GM18858 (cell line): ENCODE measurements at regions not wholly inside any gene's neighbourhood (a gene's known extent, or its start where the extent isn't known, plus 50 kb on each side); places are given as distances from the start of the nearest gene placed in this dataset.
"Not testable (repeated sequence)": the region's sequence is repeated elsewhere in the genome, so short reads cannot be mapped to it uniquely, and the experiment has no call there.

ENCODE experiments used
- ATAC-seq: cut with Tn5 transposase; IDR thresholded peaks from one replicate; pipeline ENCODE4 v1.9.1; 2021; ENCODE audit not compliant: unreplicated experiment

GRCh38 chr17:30589431-30589830 lies 112.2 kb downstream of the GOSR1 start:
- no peak for ATAC-seq

GRCh38 chr17:30588798-30589247 lies 111.6 kb downstream of the GOSR1 start:
- ATAC-seq = no peak

DNA sequence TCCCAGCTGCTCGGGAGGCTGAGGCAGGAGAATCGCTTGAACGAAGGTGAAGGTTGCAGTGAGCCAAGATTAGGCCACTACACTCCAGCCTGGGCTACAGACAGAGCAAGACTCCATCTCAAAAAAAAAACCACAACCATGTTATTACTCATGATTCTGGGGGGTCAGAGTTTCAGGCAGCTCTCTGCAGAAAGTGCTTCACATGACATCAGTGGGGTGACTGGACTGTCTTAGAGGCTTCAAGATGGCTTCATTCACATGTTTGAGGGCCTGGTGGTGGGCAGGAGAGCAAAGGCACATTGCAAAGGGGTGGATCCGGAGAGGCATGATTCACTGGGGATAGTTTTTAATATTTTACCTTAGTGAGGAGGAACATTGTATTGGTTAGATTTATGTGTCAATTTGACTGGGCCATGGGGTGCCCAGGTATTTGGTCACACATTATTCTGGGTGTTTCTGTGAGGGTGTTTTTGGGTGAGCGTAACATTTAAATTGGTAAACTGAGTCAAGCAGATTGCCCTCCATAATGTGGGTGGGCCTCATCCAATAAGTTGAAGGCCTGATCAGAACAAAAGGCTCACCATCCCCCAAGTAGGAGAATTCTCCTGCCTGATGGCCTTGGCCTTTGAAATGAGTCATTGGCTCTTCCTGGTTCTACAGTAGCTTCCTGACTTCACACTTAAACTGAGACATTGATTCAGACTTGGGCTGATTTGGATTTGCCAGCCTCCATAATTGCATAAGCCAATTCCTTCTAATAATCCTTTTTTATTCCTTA lies 109.8 kb downstream of the GOSR1 start:
- ATAC-seq = no peak

- ATAC-seq = no peak
These were observed 107.6 kb downstream of the GOSR1 start for GRCh38 chr17:30584810-30585209.

- no peak for ATAC-seq
These were observed 103.7 kb downstream of the GOSR1 start for GRCh38 chr17:30580916-30581315.

DNA sequence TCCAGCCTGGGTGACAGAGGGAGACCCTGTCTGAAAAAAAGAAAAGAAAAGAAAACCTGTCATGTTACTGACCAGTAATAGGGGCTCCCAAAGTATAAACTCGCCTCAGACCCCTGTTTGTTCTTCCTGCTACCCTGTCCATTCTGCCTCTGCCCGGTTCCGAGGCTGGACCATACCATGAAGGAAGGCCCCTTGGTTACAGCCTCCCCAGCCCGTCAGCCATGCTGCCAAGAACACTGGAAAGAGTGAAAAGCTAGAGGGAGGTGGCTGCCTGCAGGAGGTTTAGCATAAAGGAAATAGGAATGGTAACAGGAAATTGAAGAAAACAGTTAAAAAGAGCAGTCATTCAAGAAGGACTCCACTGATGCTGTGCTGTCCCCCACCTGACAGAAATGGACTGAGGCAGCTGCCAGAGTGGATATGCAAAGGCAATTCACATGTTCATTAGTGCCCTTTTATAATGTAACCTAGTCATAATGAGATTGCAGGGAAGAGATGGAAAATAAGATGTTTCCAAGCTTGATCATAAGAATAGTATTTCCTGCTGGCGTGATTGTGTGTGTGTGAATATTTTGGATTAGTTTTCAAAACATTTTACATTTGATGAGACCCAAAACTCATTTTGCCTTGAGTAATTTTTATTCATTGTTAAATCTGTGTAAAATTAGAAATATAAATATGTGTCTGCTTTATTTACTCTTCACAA lies 102.6 kb downstream of the GOSR1 start:
- ATAC-seq = no peak

DNA sequence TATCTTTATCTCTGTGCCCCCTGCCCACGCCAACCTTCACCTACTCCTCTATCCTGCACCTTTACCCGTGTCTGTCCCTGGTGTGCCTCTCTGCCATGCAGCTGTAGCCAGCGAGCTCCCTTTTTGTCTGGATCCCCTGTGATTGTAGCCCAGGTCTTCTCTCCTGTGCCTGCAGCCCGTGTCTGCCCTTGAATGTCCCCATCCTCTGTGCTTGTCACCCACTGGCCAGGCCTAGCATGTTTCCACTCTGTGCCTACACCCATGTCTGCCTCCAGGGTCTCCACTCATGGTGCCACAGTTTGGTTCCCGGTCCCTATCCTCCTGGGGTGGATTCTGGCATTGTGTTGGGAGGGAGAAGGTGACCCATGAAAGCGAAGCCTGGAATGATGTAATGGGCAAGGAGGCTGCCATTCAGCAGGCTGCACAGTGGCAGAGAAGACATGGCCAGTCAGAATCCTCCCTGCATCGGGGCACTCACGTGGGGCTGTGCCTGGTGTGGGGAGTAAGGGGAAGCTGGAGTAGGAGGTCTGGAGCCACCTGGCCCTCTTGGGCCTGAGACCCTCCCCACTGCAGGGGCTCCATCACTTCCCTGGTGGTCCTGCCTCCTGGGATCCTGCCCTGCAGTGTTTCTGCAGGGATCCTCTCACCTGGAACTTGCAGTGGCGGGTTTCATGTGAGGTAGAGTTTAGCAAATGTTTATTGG lies 101.0 kb downstream of the GOSR1 start:
- ATAC-seq = not testable (repeated sequence)
